ENCODE measurements at regions not wholly inside any gene's neighbourhood (a gene's known extent, or its start where the extent isn't known, plus 50 kb on each side); places are given as distances from the start of the nearest gene placed in this dataset.
A peak's percentile ranks its signal among the peaks of the same experiment; 100 is the strongest.
"Not testable (repeated sequence)": the region's sequence is repeated elsewhere in the genome, so short reads cannot be mapped to it uniquely, and the experiment has no call there.

- no peak for DNase-seq
- Mint-ChIP-seq H3K9me3 (peaks cover 0 to 8% (median 4%) of the 10 kb centered on the region in 7 donors), H3K4me1 (no peaks in the 10 kb centered on the region), H3K27ac (peak overlapping the region in 1 of 3 donors; percentile 61), H3K4me3 (no peak overlapping the region), H3K36me3 (no peaks in the 10 kb centered on the region), H3K27me3 (peaks cover 24% of the 10 kb centered on the region)
- ATAC-seq (ENCODE audit: low read depth in 2 of 2), result no peak
- H3K27ac ChIP-seq (ENCODE audit: insufficient read depth, low read length, poor library complexity, severe bottlenecking), result no peak overlapping the region
- H3K4me3 ChIP-seq (ENCODE audit: low read depth, low read length), result no peak overlapping the region
- H3K27me3 ChIP-seq (ENCODE audit: control insufficient read depth, insufficient read depth, low read length), result peaks cover 21% of the 10 kb centered on the region
- no peaks in the 10 kb centered on the region for H3K4me1 ChIP-seq (ENCODE audit: control insufficient read depth, insufficient read depth, low read length, poor library complexity, severe bottlenecking)
- H3K9me3 ChIP-seq (ENCODE audit: control insufficient read depth in 2 of 2, low read length in 2 of 2), result peaks cover 0 to 2% of the 10 kb centered on the region in 2 experiments
- no peaks in the 10 kb centered on the region for H3K36me3 ChIP-seq (ENCODE audit: control insufficient read depth, insufficient read depth, low read length)
Measured at GRCh38 chr7:45267262-45267661, 109.7 kb downstream of the RAMP3 start.

DNA sequence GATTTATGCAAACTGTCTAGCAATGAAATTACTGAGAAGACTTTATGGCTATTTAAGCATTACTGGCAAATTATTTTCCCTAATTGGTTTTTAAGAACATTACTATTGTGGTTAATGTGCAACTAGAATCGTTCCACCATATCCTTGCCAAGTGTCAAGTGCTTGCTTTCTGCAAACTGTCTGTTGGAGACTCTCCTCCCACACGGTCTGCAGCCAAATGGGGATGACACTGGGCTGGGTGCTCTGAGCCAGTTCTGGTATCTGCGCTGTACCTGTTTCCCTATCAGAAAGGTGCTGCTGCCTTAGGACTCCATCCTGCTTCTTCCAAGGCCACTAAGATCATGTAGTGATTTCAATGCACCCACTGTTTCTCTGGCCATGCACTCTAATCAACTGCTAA is 110.4 kb downstream of the RAMP3 start:
- Histone ChIP-seq H3K4me3 (ENCODE audit: low read depth, low read length) (no peak overlapping the region), H3K36me3 (ENCODE audit: control insufficient read depth, insufficient read depth, low read length) (no peaks in the 10 kb centered on the region), H3K4me1 (ENCODE audit: control insufficient read depth, insufficient read depth, low read length, poor library complexity, severe bottlenecking) (no peaks in the 10 kb centered on the region), H3K27ac (ENCODE audit: insufficient read depth, low read length, poor library complexity, severe bottlenecking) (no peak overlapping the region), H3K27me3 (ENCODE audit: control insufficient read depth, insufficient read depth, low read length) (peaks cover 21% of the 10 kb centered on the region), H3K9me3 (ENCODE audit: control insufficient read depth in 2 of 2, low read length in 2 of 2) (no peaks in the 10 kb centered on the region)
- Mint-ChIP-seq H3K4me1 (no peaks in the 10 kb centered on the region), H3K27ac (no peak overlapping the region), H3K36me3 (no peaks in the 10 kb centered on the region), H3K4me3 (no peak overlapping the region), H3K9me3 (peaks cover 0 to 6% (median 4%) of the 10 kb centered on the region in 7 donors), H3K27me3 (peaks cover 25% of the 10 kb centered on the region)
- no peak for DNase-seq
- no peak for ATAC-seq (ENCODE audit: low read depth in 2 of 2)

- no peaks in the 10 kb centered on the region for H3K4me1 ChIP-seq (ENCODE audit: control insufficient read depth, insufficient read depth, low read length, poor library complexity, severe bottlenecking)
- no peak for ATAC-seq (ENCODE audit: low read depth in 2 of 2)
- H3K27ac Mint-ChIP-seq, result no peak overlapping the region
Measured at GRCh38 chr7:45269192-45269591, 111.6 kb downstream of the RAMP3 start.

DNA sequence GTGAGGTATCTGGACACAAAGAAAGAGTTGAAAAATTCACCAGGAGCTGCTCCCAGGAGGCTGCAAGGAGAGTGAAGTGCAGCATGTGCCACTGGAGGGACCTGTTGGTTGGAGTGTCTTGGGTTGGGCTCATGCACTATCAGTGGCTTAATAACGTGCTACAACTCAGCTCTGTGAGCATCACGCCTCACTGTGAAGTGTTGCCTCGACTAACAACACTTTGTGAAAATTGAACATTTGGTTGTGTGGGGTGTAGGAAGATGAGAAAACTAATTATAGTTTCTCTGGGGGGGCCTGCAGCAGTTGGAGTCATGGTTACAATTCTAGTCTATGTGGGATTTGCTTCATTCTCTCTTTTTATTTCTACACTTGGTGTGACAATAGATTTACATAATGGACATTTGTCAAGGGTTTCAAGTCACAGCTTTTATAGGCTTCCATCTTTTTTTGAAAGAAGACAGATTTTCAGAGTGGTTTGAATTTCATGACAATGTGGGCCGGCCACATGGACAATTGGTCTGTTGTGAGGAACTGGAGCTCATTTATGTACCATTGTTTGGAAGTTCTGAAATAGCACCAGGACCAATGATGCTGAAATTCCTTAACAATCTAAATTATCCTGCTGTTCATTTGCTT is 121.3 kb downstream of the RAMP3 start:
- peaks cover 27% of the 10 kb centered on the region for H3K27me3 ChIP-seq (ENCODE audit: control insufficient read depth, insufficient read depth, low read length)
- no peak overlapping the region for H3K27ac ChIP-seq (ENCODE audit: insufficient read depth, low read length, poor library complexity, severe bottlenecking)
- Mint-ChIP-seq H3K27ac (no peak overlapping the region), H3K4me3 (no peak overlapping the region), H3K9me3 (peaks cover 0 to 4% (median 0%) of the 10 kb centered on the region in 7 donors), H3K27me3 (peaks cover 67% of the 10 kb centered on the region), H3K36me3 (no peaks in the 10 kb centered on the region), H3K4me1 (no peaks in the 10 kb centered on the region)
- DNase-seq (no peak), ATAC-seq (ENCODE audit: low read depth in 2 of 2) (no peak)
- peaks cover 5 to 7% of the 10 kb centered on the region in 2 experiments for H3K9me3 ChIP-seq (ENCODE audit: control insufficient read depth in 2 of 2, low read length in 2 of 2)
- no peak overlapping the region for H3K4me3 ChIP-seq (ENCODE audit: low read depth, low read length)
- no peaks in the 10 kb centered on the region for H3K36me3 ChIP-seq (ENCODE audit: control insufficient read depth, insufficient read depth, low read length)
- H3K4me1 ChIP-seq (ENCODE audit: control insufficient read depth, insufficient read depth, low read length, poor library complexity, severe bottlenecking), result no peaks in the 10 kb centered on the region

More at GRCh38 chr7:45269192-45269591, 111.6 kb downstream of the RAMP3 start:
- Histone ChIP-seq H3K27me3 (ENCODE audit: control insufficient read depth, insufficient read depth, low read length) (peaks cover 27% of the 10 kb centered on the region), H3K4me3 (ENCODE audit: low read depth, low read length) (no peak overlapping the region), H3K27ac (ENCODE audit: insufficient read depth, low read length, poor library complexity, severe bottlenecking) (no peak overlapping the region), H3K9me3 (ENCODE audit: control insufficient read depth in 2 of 2, low read length in 2 of 2) (no peaks in the 10 kb centered on the region), H3K36me3 (ENCODE audit: control insufficient read depth, insufficient read depth, low read length) (no peaks in the 10 kb centered on the region)
- DNase-seq, result no peak
- Mint-ChIP-seq H3K4me1 (no peaks in the 10 kb centered on the region), H3K4me3 (no peak overlapping the region), H3K27me3 (peaks cover 25% of the 10 kb centered on the region), H3K36me3 (no peaks in the 10 kb centered on the region), H3K9me3 (peaks cover 0 to 4% (median 2%) of the 10 kb centered on the region in 7 donors)

GRCh38 chr7:45289611-45290010 is 132.0 kb downstream of the RAMP3 start:
- peaks cover 24% of the 10 kb centered on the region for H3K27me3 Mint-ChIP-seq
- H3K4me1 Mint-ChIP-seq; H3K4me1 ChIP-seq (ENCODE audit: control insufficient read depth, insufficient read depth, low read length, poor library complexity, severe bottlenecking); DNase-seq; H3K27ac Mint-ChIP-seq; H3K4me3 ChIP-seq (ENCODE audit: low read depth, low read length); H3K27me3 ChIP-seq (ENCODE audit: control insufficient read depth, insufficient read depth, low read length); H3K27ac ChIP-seq (ENCODE audit: insufficient read depth, low read length, poor library complexity, severe bottlenecking); ATAC-seq (ENCODE audit: low read depth in 2 of 2); H3K4me3 Mint-ChIP-seq; H3K9me3 Mint-ChIP-seq; H3K36me3 ChIP-seq (ENCODE audit: control insufficient read depth, insufficient read depth, low read length); H3K36me3 Mint-ChIP-seq: not testable (repeated sequence)
- peaks cover 4 to 12% of the 10 kb centered on the region in 2 experiments for H3K9me3 ChIP-seq (ENCODE audit: control insufficient read depth in 2 of 2, low read length in 2 of 2)

DNA sequence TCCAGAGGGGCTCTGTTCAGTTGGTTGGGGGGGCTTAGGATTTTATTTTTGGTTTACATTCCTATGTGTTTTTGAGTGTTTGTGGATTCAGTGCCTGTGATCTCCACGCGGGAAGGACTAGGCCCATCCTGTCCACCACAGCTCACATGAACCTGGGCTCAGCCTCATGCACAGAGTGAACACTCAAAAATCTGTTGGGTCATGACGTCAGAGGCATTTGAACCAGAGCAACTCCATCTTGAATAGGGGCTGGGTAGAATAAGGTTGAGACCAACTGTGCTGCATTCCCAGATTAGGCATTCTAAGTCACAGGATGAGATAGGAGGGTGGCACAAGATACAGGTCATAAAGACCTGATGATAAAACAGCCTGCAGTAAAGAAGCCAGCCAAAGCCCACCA is 133.3 kb downstream of the RAMP3 start:
- H3K36me3 ChIP-seq (ENCODE audit: control insufficient read depth, insufficient read depth, low read length), result no peaks in the 10 kb centered on the region
- no peak for ATAC-seq (ENCODE audit: low read depth in 2 of 2)

DNA sequence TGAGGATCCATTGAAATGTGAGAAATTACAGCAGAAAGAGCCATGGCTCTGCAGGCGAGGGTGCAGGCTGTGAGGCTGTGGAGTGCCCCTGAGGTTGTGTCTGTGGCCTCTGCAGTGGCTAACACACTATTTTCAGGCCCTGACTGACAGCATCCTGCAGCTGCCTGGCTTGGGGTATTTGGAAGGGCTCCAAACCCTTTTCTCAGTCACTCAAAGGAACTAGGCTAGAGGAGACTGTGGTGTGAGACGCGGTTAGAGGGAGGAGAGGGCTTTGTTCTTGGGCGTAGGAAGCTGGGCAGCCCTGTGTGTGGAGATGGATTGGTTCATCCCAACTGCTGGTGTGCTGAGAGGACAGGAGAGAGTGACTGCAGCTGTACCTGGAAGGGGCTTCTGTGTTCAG is 134.9 kb downstream of the RAMP3 start:
- no peak overlapping the region for H3K4me3 ChIP-seq (ENCODE audit: low read depth, low read length)
- Mint-ChIP-seq H3K36me3 (no peaks in the 10 kb centered on the region), H3K4me3 (no peak overlapping the region), H3K27me3 (peaks cover 27% of the 10 kb centered on the region), H3K4me1 (no peaks in the 10 kb centered on the region), H3K27ac (no peak overlapping the region), H3K9me3 (peaks cover 0 to 7% (median 6%) of the 10 kb centered on the region in 7 donors)
- no peak overlapping the region for H3K27ac ChIP-seq (ENCODE audit: insufficient read depth, low read length, poor library complexity, severe bottlenecking)
- ATAC-seq (ENCODE audit: low read depth in 2 of 2) (no peak), DNase-seq (no peak)
- H3K9me3 ChIP-seq (ENCODE audit: control insufficient read depth in 2 of 2, low read length in 2 of 2), result peaks cover 4 to 12% of the 10 kb centered on the region in 2 experiments
- no peaks in the 10 kb centered on the region for H3K4me1 ChIP-seq (ENCODE audit: control insufficient read depth, insufficient read depth, low read length, poor library complexity, severe bottlenecking)
- H3K36me3 ChIP-seq (ENCODE audit: control insufficient read depth, insufficient read depth, low read length), result no peaks in the 10 kb centered on the region
- peaks cover 3% of the 10 kb centered on the region for H3K27me3 ChIP-seq (ENCODE audit: control insufficient read depth, insufficient read depth, low read length)

More for the DNA sequence above, 133.3 kb downstream of the RAMP3 start:
- peaks cover 6% of the 10 kb centered on the region for H3K27me3 ChIP-seq (ENCODE audit: control insufficient read depth, insufficient read depth, low read length)
- no peak for DNase-seq
- Mint-ChIP-seq H3K9me3 (peaks cover 0 to 7% (median 6%) of the 10 kb centered on the region in 7 donors), H3K27me3 (peaks cover 24% of the 10 kb centered on the region), H3K36me3 (no peaks in the 10 kb centered on the region), H3K4me1 (no peaks in the 10 kb centered on the region), H3K27ac (no peak overlapping the region), H3K4me3 (no peak overlapping the region)
- peaks cover 4 to 12% of the 10 kb centered on the region in 2 experiments for H3K9me3 ChIP-seq (ENCODE audit: control insufficient read depth in 2 of 2, low read length in 2 of 2)
- H3K4me1 ChIP-seq (ENCODE audit: control insufficient read depth, insufficient read depth, low read length, poor library complexity, severe bottlenecking), result no peaks in the 10 kb centered on the region
- no peak overlapping the region for H3K27ac ChIP-seq (ENCODE audit: insufficient read depth, low read length, poor library complexity, severe bottlenecking)
- no peak overlapping the region for H3K4me3 ChIP-seq (ENCODE audit: low read depth, low read length)

DNA sequence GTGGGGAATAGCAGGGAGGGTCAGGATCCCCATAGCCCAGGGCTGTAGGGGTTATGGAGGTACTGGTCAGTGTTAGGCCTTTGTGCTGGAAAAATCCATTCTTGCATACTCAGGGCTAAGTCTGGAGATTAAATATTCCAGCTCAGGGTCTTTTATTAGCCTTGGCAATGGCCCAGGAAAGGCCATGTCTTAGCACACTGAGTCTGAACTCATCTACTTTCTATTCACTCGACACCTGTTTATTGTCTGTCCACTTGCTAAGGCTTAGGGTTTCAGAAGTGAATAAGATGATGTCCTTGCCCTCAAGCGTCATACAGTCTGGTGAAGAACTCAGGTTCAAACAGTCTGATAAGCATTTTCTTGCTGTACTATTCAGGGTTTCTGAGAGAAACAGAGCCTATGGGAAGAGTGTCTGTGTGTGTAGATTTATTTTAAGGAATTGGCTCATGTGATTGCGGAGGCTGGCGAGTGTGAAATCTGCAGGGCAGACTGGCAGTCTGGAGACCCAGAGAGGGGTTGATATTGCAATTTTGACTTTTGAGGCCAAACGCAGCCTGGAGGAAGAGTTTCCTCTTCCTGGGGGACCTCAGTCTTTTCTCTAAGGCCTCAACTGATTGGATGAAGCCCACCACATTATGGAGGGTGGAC is 135.8 kb downstream of the RAMP3 start:
- DNase-seq (no peak), ATAC-seq (ENCODE audit: low read depth in 2 of 2) (no peak)
- no peak overlapping the region for H3K27ac ChIP-seq (ENCODE audit: insufficient read depth, low read length, poor library complexity, severe bottlenecking)
- peaks cover 0 to 5% (median 2%) of the 10 kb centered on the region in 7 donors for H3K9me3 Mint-ChIP-seq
- H3K4me3 ChIP-seq (ENCODE audit: low read depth, low read length), result no peak overlapping the region
- H3K4me3 Mint-ChIP-seq, result no peak overlapping the region
- H3K4me1 ChIP-seq (ENCODE audit: control insufficient read depth, insufficient read depth, low read length, poor library complexity, severe bottlenecking), result no peaks in the 10 kb centered on the region
- H3K4me1 Mint-ChIP-seq, result no peaks in the 10 kb centered on the region
- H3K36me3 ChIP-seq (ENCODE audit: control insufficient read depth, insufficient read depth, low read length), result no peaks in the 10 kb centered on the region
- H3K36me3 Mint-ChIP-seq, result no peaks in the 10 kb centered on the region
- H3K27me3 ChIP-seq (ENCODE audit: control insufficient read depth, insufficient read depth, low read length), result peaks cover 3% of the 10 kb centered on the region
- peaks cover 4 to 8% of the 10 kb centered on the region in 2 experiments for H3K9me3 ChIP-seq (ENCODE audit: control insufficient read depth in 2 of 2, low read length in 2 of 2)
- H3K27ac Mint-ChIP-seq, result no peak overlapping the region
- H3K27me3 Mint-ChIP-seq, result peaks cover 28% of the 10 kb centered on the region

All from CD4-positive, CD25-positive, alpha-beta regulatory T cell (primary cell).